ENCODE measurements at regions not wholly inside any gene's neighbourhood (a gene's known extent, or its start where the extent isn't known, plus 50 kb on each side); places are given as distances from the start of the nearest gene placed in this dataset.

- TF ChIP-seq ZNF281 (CRISPR knock-in tag; IDR thresholded peaks at IDR 0.05) (no peak), PRRX2 (CRISPR knock-in tag; IDR thresholded peaks at IDR 0.05) (no peak)
- H3K36me3 Mint-ChIP-seq, result peaks cover 7% of the 10 kb centered on the region
- no peak overlapping the region for H3K4me3 Mint-ChIP-seq
- H3K4me1 Mint-ChIP-seq, result peaks cover 20% of the 10 kb centered on the region
- ATAC-seq, result no peak
- no peak overlapping the region for H3K27ac Mint-ChIP-seq
- no peak for DNase-seq (ENCODE audit: low spot score)
- peaks cover 7% of the 10 kb centered on the region for H3K9me3 Mint-ChIP-seq
- H3K27me3 Mint-ChIP-seq (ENCODE audit: low read depth), result no peaks in the 10 kb centered on the region
- POLR2A ChIA-PET, result no interaction called here
- CTCF ChIA-PET, result no interaction called here
Measured at GRCh38 chr1:83015163-83015562, 983.8 kb downstream of the TTLL7 start.

- ATAC-seq (no peak), DNase-seq (ENCODE audit: low spot score) (no peak)
- Mint-ChIP-seq H3K27me3 (ENCODE audit: low read depth) (no peaks in the 10 kb centered on the region), H3K4me3 (no peak overlapping the region), H3K36me3 (no peaks in the 10 kb centered on the region; the same call in none of the 2 replicates), H3K27ac (no peak overlapping the region), H3K4me1 (peaks cover 25% of the 10 kb centered on the region), H3K9me3 (peaks cover 8% of the 10 kb centered on the region)
- ChIA-PET POLR2A (no interaction called here), CTCF (no interaction called here)
- no peak for TF ChIP-seq NR2C2 (CRISPR knock-in tag; IDR thresholded peaks at IDR 0.05)
- no peak for TF ChIP-seq MYBL2 (CRISPR knock-in tag; IDR thresholded peaks at IDR 0.05)
- no peak for TF ChIP-seq FOXP4 (CRISPR knock-in tag; IDR thresholded peaks at IDR 0.05)
- TF ChIP-seq GRHL2 (CRISPR knock-in tag; IDR thresholded peaks at IDR 0.05; ENCODE audit: insufficient replicate concordance, severe bottlenecking), result no peak
- no peak for TF ChIP-seq NFATC4 (CRISPR knock-in tag; IDR thresholded peaks at IDR 0.05)
- TF ChIP-seq ZMAT4 (CRISPR knock-in tag; IDR thresholded peaks at IDR 0.05), result no peak
- no peak for TF ChIP-seq E2F1 (CRISPR knock-in tag; IDR thresholded peaks at IDR 0.05)
- TF ChIP-seq AFF4 (CRISPR knock-in tag; IDR thresholded peaks at IDR 0.05; ENCODE audit: borderline replicate concordance), result no peak
- no peak for TF ChIP-seq SOX15 (CRISPR knock-in tag; IDR thresholded peaks at IDR 0.05)
- no peak for TF ChIP-seq FOXK1 (CRISPR knock-in tag; IDR thresholded peaks at IDR 0.05)
Measured at GRCh38 chr1:83012950-83013349, 986.0 kb downstream of the TTLL7 start.

GRCh38 chr1:83011265-83011664, 987.7 kb downstream of the TTLL7 start:
- ATAC-seq (no peak), DNase-seq (ENCODE audit: low spot score) (no peak)
- no peaks in the 10 kb centered on the region; the same call in none of the 2 replicates for H3K36me3 Mint-ChIP-seq
- TF ChIP-seq NFATC4 (CRISPR knock-in tag; IDR thresholded peaks at IDR 0.05) (no peak), TEAD4 (CRISPR knock-in tag; IDR thresholded peaks at IDR 0.05) (no peak), CTCF (IDR thresholded peaks at IDR 0.05) (no peak), ETV6 (CRISPR knock-in tag; IDR thresholded peaks at IDR 0.05) (no peak), ZNF512 (CRISPR knock-in tag; IDR thresholded peaks at IDR 0.05; ENCODE audit: borderline replicate concordance) (no peak), ZNF121 (CRISPR knock-in tag; IDR thresholded peaks at IDR 0.05) (no peak), SOX15 (CRISPR knock-in tag; IDR thresholded peaks at IDR 0.05) (no peak), CREM (CRISPR knock-in tag; IDR thresholded peaks at IDR 0.05) (no peak), E2F5 (CRISPR knock-in tag; IDR thresholded peaks at IDR 0.05) (no peak)

More at GRCh38 chr1:83011265-83011664, 987.7 kb downstream of the TTLL7 start:
- ChIA-PET CTCF (no interaction called here), POLR2A (no interaction called here)
- Mint-ChIP-seq H3K4me1 (peaks cover 25% of the 10 kb centered on the region), H3K9me3 (peaks cover 8% of the 10 kb centered on the region), H3K27me3 (ENCODE audit: low read depth) (no peaks in the 10 kb centered on the region), H3K27ac (no peak overlapping the region), H3K4me3 (no peak overlapping the region)
